ENCODE measurements at regions not wholly inside any gene's neighbourhood (a gene's known extent, or its start where the extent isn't known, plus 50 kb on each side); places are given as distances from the start of the nearest gene placed in this dataset.
A peak's percentile ranks its signal among the peaks of the same experiment; 100 is the strongest.

DNA sequence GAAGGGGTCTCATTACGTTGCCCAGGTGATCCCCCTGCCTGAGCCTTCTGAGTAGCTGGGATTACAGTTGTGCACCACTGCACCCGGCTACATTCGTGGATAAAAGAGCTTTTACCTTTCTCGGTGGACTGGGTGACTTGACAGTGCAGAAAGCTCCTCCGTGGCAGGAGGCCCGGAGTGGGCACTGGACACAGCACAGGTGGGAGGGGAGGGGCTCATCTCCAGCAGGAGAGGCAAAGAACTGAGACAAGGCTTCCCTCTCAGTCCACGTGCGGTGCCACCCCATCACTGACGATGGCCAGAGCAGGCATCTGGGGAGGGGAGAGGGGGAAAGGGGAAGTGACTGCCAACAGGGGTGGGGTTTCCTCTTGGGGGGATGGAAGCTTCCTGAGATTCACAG, 118.4 kb downstream of the SHANK2 start:
- DNase-seq (ENCODE audit: low spot score): no peak
- no peaks in the 10 kb centered on the region for H3K4me1 ChIP-seq (ENCODE audit: insufficient read depth)
- H3F3A ChIP-seq (replicated peaks; ENCODE audit: low read depth): no peaks in the 10 kb centered on the region
- peaks cover 48% of the 10 kb centered on the region for H3K36me3 Mint-ChIP-seq (ENCODE audit: low read depth)
- H3K79me2 ChIP-seq (replicated peaks; ENCODE audit: insufficient read depth): peaks cover 5% of the 10 kb centered on the region
- ATAC-seq: no peak
- TF ChIP-seq, protein P1, sequence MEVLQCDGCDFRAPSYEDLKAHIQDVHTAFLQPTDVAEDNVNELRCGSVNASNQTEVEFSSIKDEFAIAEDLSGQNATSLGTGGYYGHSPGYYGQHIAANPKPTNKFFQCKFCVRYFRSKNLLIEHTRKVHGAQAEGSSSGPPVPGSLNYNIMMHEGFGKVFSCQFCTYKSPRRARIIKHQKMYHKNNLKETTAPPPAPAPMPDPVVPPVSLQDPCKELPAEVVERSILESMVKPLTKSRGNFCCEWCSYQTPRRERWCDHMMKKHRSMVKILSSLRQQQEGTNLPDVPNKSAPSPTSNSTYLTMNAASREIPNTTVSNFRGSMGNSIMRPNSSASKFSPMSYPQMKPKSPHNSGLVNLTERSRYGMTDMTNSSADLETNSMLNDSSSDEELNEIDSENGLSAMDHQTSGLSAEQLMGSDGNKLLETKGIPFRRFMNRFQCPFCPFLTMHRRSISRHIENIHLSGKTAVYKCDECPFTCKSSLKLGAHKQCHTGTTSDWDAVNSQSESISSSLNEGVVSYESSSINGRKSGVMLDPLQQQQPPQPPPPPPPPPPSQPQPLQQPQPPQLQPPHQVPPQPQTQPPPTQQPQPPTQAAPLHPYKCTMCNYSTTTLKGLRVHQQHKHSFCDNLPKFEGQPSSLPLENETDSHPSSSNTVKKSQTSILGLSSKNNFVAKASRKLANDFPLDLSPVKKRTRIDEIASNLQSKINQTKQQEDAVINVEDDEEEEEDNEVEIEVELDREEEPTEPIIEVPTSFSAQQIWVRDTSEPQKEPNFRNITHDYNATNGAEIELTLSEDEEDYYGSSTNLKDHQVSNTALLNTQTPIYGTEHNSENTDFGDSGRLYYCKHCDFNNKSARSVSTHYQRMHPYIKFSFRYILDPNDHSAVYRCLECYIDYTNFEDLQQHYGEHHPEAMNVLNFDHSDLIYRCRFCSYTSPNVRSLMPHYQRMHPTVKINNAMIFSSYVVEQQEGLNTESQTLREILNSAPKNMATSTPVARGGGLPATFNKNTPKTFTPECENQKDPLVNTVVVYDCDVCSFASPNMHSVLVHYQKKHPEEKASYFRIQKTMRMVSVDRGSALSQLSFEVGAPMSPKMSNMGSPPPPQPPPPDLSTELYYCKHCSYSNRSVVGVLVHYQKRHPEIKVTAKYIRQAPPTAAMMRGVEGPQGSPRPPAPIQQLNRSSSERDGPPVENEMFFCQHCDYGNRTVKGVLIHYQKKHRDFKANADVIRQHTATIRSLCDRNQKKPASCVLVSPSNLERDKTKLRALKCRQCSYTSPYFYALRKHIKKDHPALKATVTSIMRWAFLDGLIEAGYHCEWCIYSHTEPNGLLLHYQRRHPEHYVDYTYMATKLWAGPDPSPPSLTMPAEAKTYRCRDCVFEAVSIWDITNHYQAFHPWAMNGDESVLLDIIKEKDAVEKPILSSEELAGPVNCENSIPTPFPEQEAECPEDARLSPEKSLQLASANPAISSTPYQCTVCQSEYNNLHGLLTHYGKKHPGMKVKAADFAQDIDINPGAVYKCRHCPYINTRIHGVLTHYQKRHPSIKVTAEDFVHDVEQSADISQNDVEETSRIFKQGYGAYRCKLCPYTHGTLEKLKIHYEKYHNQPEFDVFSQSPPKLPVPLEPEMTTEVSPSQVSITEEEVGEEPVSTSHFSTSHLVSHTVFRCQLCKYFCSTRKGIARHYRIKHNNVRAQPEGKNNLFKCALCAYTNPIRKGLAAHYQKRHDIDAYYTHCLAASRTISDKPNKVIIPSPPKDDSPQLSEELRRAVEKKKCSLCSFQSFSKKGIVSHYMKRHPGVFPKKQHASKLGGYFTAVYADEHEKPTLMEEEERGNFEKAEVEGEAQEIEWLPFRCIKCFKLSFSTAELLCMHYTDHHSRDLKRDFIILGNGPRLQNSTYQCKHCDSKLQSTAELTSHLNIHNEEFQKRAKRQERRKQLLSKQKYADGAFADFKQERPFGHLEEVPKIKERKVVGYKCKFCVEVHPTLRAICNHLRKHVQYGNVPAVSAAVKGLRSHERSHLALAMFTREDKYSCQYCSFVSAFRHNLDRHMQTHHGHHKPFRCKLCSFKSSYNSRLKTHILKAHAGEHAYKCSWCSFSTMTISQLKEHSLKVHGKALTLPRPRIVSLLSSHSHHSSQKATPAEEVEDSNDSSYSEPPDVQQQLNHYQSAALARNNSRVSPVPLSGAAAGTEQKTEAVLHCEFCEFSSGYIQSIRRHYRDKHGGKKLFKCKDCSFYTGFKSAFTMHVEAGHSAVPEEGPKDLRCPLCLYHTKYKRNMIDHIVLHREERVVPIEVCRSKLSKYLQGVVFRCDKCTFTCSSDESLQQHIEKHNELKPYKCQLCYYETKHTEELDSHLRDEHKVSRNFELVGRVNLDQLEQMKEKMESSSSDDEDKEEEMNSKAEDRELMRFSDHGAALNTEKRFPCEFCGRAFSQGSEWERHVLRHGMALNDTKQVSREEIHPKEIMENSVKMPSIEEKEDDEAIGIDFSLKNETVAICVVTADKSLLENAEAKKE (CRISPR knock-in tag; IDR thresholded peaks at IDR 0.05): no peak
- TF ChIP-seq NANOG (IDR thresholded peaks at IDR 0.05; ENCODE audit: borderline replicate concordance): no peak
- TF ChIP-seq STAT1 (IDR thresholded peaks at IDR 0.05; ENCODE audit: unreplicated experiment): no peak
- no peak for TF ChIP-seq ZNF331 (CRISPR knock-in tag; IDR thresholded peaks at IDR 0.05; ENCODE audit: low read depth)
- no peak overlapping the region for H3K4me3 Mint-ChIP-seq
- no peak overlapping the region for H3K27ac Mint-ChIP-seq
- H2AFZ ChIP-seq: no peak overlapping the region
- no peak overlapping the region for H3K27ac ChIP-seq (ENCODE audit: low read depth)
- H3K9me2 ChIP-seq (ENCODE audit: insufficient read depth): no peaks in the 10 kb centered on the region
- H3K27me3 ChIP-seq (ENCODE audit: insufficient read depth): no peaks in the 10 kb centered on the region
- H3K4me2 ChIP-seq: no peak overlapping the region
- peaks cover 13% of the 10 kb centered on the region for H3K4me1 Mint-ChIP-seq
- H3K36me3 ChIP-seq (ENCODE audit: insufficient read depth): no peaks in the 10 kb centered on the region
- H4K20me1 ChIP-seq (replicated peaks; ENCODE audit: insufficient read depth): no peaks in the 10 kb centered on the region
- H3K27me3 Mint-ChIP-seq (ENCODE audit: insufficient read depth, low read depth, poor library complexity): peaks cover 11% of the 10 kb centered on the region
- no peaks in the 10 kb centered on the region for H3K9me3 Mint-ChIP-seq
- H3K4me3 ChIP-seq: no peak overlapping the region

DNA sequence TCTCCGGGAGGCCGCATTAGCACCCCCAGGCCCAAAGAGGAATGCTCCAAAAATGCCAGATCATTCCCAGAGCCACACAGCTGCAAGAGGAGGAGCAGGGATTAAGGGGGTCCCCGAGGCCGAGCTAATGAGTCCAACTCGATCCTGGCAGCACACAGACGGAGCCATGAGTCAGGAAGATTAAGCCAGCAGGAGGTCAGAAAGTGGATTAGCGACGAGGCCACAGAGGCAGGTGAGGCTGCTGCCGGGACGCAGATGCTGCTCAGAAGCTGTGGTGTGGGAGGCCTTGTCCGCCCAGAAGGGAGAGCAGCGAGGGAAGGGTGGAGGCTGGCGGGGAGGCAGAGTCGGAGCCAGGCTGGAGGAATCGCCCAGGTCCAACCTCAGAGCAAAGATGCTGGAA, 120.5 kb downstream of the SHANK2 start:
- Histone ChIP-seq H3K79me2 (replicated peaks; ENCODE audit: insufficient read depth) (peaks cover 4% of the 10 kb centered on the region), H3K27me3 (ENCODE audit: insufficient read depth) (no peaks in the 10 kb centered on the region), H3K4me2 (no peak overlapping the region), H3F3A (replicated peaks; ENCODE audit: low read depth) (no peaks in the 10 kb centered on the region), H3K27ac (ENCODE audit: low read depth) (no peak overlapping the region), H3K9me2 (ENCODE audit: insufficient read depth) (no peaks in the 10 kb centered on the region), H3K4me3 (no peak overlapping the region), H2AFZ (no peak overlapping the region), H3K4me1 (ENCODE audit: insufficient read depth) (no peaks in the 10 kb centered on the region), H4K20me1 (replicated peaks; ENCODE audit: insufficient read depth) (no peaks in the 10 kb centered on the region; the same call in 1 of the 2 replicates), H3K36me3 (ENCODE audit: insufficient read depth) (no peaks in the 10 kb centered on the region)
- Mint-ChIP-seq H3K36me3 (ENCODE audit: low read depth) (peaks cover 59% of the 10 kb centered on the region), H3K4me3 (no peak overlapping the region), H3K4me1 (peaks cover 13% of the 10 kb centered on the region), H3K9me3 (no peaks in the 10 kb centered on the region), H3K27ac (peak overlapping the region; percentile 60), H3K27me3 (ENCODE audit: insufficient read depth, low read depth, poor library complexity) (peaks cover 4% of the 10 kb centered on the region)
- ATAC-seq (peak; percentile 58), DNase-seq (ENCODE audit: low spot score) (no peak)
- TF ChIP-seq, protein P2, sequence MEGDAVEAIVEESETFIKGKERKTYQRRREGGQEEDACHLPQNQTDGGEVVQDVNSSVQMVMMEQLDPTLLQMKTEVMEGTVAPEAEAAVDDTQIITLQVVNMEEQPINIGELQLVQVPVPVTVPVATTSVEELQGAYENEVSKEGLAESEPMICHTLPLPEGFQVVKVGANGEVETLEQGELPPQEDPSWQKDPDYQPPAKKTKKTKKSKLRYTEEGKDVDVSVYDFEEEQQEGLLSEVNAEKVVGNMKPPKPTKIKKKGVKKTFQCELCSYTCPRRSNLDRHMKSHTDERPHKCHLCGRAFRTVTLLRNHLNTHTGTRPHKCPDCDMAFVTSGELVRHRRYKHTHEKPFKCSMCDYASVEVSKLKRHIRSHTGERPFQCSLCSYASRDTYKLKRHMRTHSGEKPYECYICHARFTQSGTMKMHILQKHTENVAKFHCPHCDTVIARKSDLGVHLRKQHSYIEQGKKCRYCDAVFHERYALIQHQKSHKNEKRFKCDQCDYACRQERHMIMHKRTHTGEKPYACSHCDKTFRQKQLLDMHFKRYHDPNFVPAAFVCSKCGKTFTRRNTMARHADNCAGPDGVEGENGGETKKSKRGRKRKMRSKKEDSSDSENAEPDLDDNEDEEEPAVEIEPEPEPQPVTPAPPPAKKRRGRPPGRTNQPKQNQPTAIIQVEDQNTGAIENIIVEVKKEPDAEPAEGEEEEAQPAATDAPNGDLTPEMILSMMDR (conservative IDR thresholded peaks at IDR 0.05; ENCODE audit: low read depth in 2 of 2): no peak
- no peak for TF ChIP-seq EZH2 (IDR thresholded peaks at IDR 0.05; ENCODE audit: low read depth, unreplicated experiment)
- TF ChIP-seq JUNB (IDR thresholded peaks at IDR 0.05; ENCODE audit: unreplicated experiment): no peak
- TF ChIP-seq, protein P3, sequence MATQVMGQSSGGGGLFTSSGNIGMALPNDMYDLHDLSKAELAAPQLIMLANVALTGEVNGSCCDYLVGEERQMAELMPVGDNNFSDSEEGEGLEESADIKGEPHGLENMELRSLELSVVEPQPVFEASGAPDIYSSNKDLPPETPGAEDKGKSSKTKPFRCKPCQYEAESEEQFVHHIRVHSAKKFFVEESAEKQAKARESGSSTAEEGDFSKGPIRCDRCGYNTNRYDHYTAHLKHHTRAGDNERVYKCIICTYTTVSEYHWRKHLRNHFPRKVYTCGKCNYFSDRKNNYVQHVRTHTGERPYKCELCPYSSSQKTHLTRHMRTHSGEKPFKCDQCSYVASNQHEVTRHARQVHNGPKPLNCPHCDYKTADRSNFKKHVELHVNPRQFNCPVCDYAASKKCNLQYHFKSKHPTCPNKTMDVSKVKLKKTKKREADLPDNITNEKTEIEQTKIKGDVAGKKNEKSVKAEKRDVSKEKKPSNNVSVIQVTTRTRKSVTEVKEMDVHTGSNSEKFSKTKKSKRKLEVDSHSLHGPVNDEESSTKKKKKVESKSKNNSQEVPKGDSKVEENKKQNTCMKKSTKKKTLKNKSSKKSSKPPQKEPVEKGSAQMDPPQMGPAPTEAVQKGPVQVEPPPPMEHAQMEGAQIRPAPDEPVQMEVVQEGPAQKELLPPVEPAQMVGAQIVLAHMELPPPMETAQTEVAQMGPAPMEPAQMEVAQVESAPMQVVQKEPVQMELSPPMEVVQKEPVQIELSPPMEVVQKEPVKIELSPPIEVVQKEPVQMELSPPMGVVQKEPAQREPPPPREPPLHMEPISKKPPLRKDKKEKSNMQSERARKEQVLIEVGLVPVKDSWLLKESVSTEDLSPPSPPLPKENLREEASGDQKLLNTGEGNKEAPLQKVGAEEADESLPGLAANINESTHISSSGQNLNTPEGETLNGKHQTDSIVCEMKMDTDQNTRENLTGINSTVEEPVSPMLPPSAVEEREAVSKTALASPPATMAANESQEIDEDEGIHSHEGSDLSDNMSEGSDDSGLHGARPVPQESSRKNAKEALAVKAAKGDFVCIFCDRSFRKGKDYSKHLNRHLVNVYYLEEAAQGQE (IDR thresholded peaks at IDR 0.05; ENCODE audit: unreplicated experiment): no peak
- no peak for TF ChIP-seq CREB1 (CRISPR knock-in tag; IDR thresholded peaks at IDR 0.05; ENCODE audit: low read depth)
